Lower lobe of right lung (tissue), 2 donors: ENCODE measurements at regions not wholly inside any gene's neighbourhood (a gene's known extent, or its start where the extent isn't known, plus 50 kb on each side); places are given as distances from the start of the nearest gene placed in this dataset.

ENCODE experiments used
- ATAC-seq, 2 donors: fragments of 200-7000 bp; cut with Tn5 transposase; one replicate each; pipeline ENCODE4 v1.9.1; 2020 to 2022; ENCODE audit warnings: mild to moderate bottlenecking in 2 of 2, moderate library complexity in 2 of 2
- DNase-seq: peaks from one replicate; pipeline ENCODE4 v3.0.0-alpha.2; 2020
- H3K27ac ChIP-seq: fragments of 200-600 bp; one replicate; pipeline ENCODE4 v1.8.0; 2022
- H3K27me3 ChIP-seq: fragments of 200-600 bp; one replicate; pipeline ENCODE4 v1.8.0; 2022; ENCODE audit warnings: low read depth
- H3K36me3 ChIP-seq: fragments of 200-600 bp; one replicate; pipeline ENCODE4 v1.8.0; 2022; ENCODE audit warnings: mild to moderate bottlenecking
- H3K4me1 ChIP-seq: fragments of 200-600 bp; one replicate; pipeline ENCODE4 v1.8.0; 2022
- H3K4me3 ChIP-seq: fragments of 200-600 bp; one replicate; pipeline ENCODE4 v1.8.0; 2022; ENCODE audit warnings: mild to moderate bottlenecking
- H3K9me3 ChIP-seq: fragments of 200-600 bp; one replicate; pipeline ENCODE4 v1.8.0; 2022
- CTCF ChIP-seq: fragments of 200-600 bp; IDR thresholded peaks from one replicate; pipeline ENCODE4 v1.8.0; 2022; ENCODE audit warnings: antibody characterized with exemption, mild to moderate bottlenecking
- intact Hi-C: fragments of 100-400 bp; cut with DNase I; formaldehyde crosslinking; loops from one replicate; pipeline ENCODE4 v1.11.0; 2022
- donor health status: DM: no; HTN: yes; CAD: no; lungs with severe emphysema.

- H3K27ac ChIP-seq = no peak overlapping the region
- no peaks in the 10 kb centered on the region for H3K9me3 ChIP-seq
- ATAC-seq = no peak
- no peaks in the 10 kb centered on the region for H3K27me3 ChIP-seq
- H3K4me1 ChIP-seq = no peaks in the 10 kb centered on the region
- H3K4me3 ChIP-seq = no peak overlapping the region
- DNase-seq = no peak
- H3K36me3 ChIP-seq = no peaks in the 10 kb centered on the region
- no peak for TF ChIP-seq CTCF
- intact Hi-C loops = no loop called here
These were observed 147.0 kb upstream of the RUNX1 start for GRCh38 chr21:35196128-35196527.

- intact Hi-C loops = no loop called here
- ATAC-seq = no peak
- DNase-seq = no peak
- H3K4me1 ChIP-seq = no peaks in the 10 kb centered on the region
- no peaks in the 10 kb centered on the region for H3K36me3 ChIP-seq
- TF ChIP-seq CTCF = no peak
- H3K27ac ChIP-seq = no peak overlapping the region
- H3K9me3 ChIP-seq = no peaks in the 10 kb centered on the region
- H3K4me3 ChIP-seq = no peak overlapping the region
- H3K27me3 ChIP-seq = no peaks in the 10 kb centered on the region
These were observed 146.1 kb upstream of the RUNX1 start for GRCh38 chr21:35195232-35195631.

- TF ChIP-seq CTCF = no peak
- intact Hi-C loops = no loop called here
- no peaks in the 10 kb centered on the region for H3K9me3 ChIP-seq
- H3K4me3 ChIP-seq = no peak overlapping the region
- H3K27me3 ChIP-seq = no peaks in the 10 kb centered on the region
- DNase-seq = no peak
- H3K4me1 ChIP-seq = no peaks in the 10 kb centered on the region
- no peak overlapping the region for H3K27ac ChIP-seq
- no peak for ATAC-seq
- H3K36me3 ChIP-seq = no peaks in the 10 kb centered on the region
These were observed 142.7 kb upstream of the RUNX1 start for GRCh38 chr21:35191754-35192153.

GRCh38 chr21:35191128-35191527 is 142.0 kb upstream of the RUNX1 start:
- intact Hi-C loops = no loop called here
- no peak overlapping the region for H3K27ac ChIP-seq
- no peak for TF ChIP-seq CTCF
- H3K4me1 ChIP-seq = no peaks in the 10 kb centered on the region
- H3K36me3 ChIP-seq = no peaks in the 10 kb centered on the region
- H3K27me3 ChIP-seq = no peaks in the 10 kb centered on the region
- ATAC-seq (no peak), DNase-seq (no peak)
- no peaks in the 10 kb centered on the region for H3K9me3 ChIP-seq
- H3K4me3 ChIP-seq = no peak overlapping the region

- no peak for TF ChIP-seq CTCF
- Histone ChIP-seq H3K27me3 (no peaks in the 10 kb centered on the region), H3K27ac (no peak overlapping the region), H3K4me1 (no peaks in the 10 kb centered on the region), H3K36me3 (no peaks in the 10 kb centered on the region), H3K9me3 (no peaks in the 10 kb centered on the region), H3K4me3 (no peak overlapping the region)
- DNase-seq = no peak
- no peak for ATAC-seq
- intact Hi-C loops = no loop called here
These were observed 141.1 kb upstream of the RUNX1 start for GRCh38 chr21:35190201-35190701.
